ENCODE measurements at regions not wholly inside any gene's neighbourhood (a gene's known extent, or its start where the extent isn't known, plus 50 kb on each side); places are given as distances from the start of the nearest gene placed in this dataset.
A peak's percentile ranks its signal among the peaks of the same experiment; 100 is the strongest.

GRCh38 chr15:87623832-87624231, 632.7 kb downstream of the NTRK3 start:
- no peak for TF ChIP-seq EZH2phosphoT487 (IDR thresholded peaks at IDR 0.05; ENCODE audit: borderline replicate concordance, low read depth, low read length)
- peak; percentile 66 for TF ChIP-seq CTCF (conservative IDR thresholded peaks at IDR 0.05; ENCODE audit: low read length)
- H2AFZ ChIP-seq (ENCODE audit: low read length): no peak overlapping the region
- H3K9me3 ChIP-seq (ENCODE audit: low read length): no peaks in the 10 kb centered on the region
- no peaks in the 10 kb centered on the region for H3K36me3 ChIP-seq (ENCODE audit: insufficient read depth, low read length)
- H3K4me1 ChIP-seq (ENCODE audit: insufficient read depth, low read length, poor library complexity, severe bottlenecking): no peaks in the 10 kb centered on the region
- ChIA-PET CTCF (ENCODE audit: unreplicated experiment) (no interaction called here), POLR2A (no interaction called here)
- DNase-seq (ENCODE audit: low spot score): peak; percentile 10
- no TSS peak for BruUV-seq (replicated peaks)
- H3K79me2 ChIP-seq (ENCODE audit: insufficient read depth, low read depth, low read length): no peaks in the 10 kb centered on the region
- H4K20me1 ChIP-seq (ENCODE audit: insufficient read depth, low read length): no peaks in the 10 kb centered on the region
- intact Hi-C loops (cut with micrococcal nuclease; ENCODE audit: unreplicated experiment): no loop called here
- H3K9me2 ChIP-seq (ENCODE audit: insufficient read depth, low read length): no peaks in the 10 kb centered on the region
- H3K4me3 ChIP-seq (ENCODE audit: low read depth, low read length, poor library complexity, severe bottlenecking): no peak overlapping the region
- no peak overlapping the region for H3K27ac ChIP-seq (ENCODE audit: low read depth, low read length, poor library complexity, severe bottlenecking)
- no peak overlapping the region for H3K4me2 ChIP-seq (ENCODE audit: low read length)

GRCh38 chr15:87620393-87620792, 636.1 kb downstream of the NTRK3 start:
- no peak overlapping the region for H3K4me3 ChIP-seq (ENCODE audit: low read depth, low read length, poor library complexity, severe bottlenecking)
- ChIA-PET CTCF (ENCODE audit: unreplicated experiment) (no interaction called here), POLR2A (interaction anchor here (0.8 kb wide), 1 partner anchor 10 kb away, joined by 3 read pairs; no protein-coding TSS in a partner anchor)
- no TSS peak for BruUV-seq (replicated peaks)
- H3K9me3 ChIP-seq (ENCODE audit: low read length): no peaks in the 10 kb centered on the region
- no peaks in the 10 kb centered on the region for H3K36me3 ChIP-seq (ENCODE audit: insufficient read depth, low read length)
- no peaks in the 10 kb centered on the region for H3K9me2 ChIP-seq (ENCODE audit: insufficient read depth, low read length)
- H3K79me2 ChIP-seq (ENCODE audit: insufficient read depth, low read depth, low read length): no peaks in the 10 kb centered on the region
- TF ChIP-seq EZH2phosphoT487 (IDR thresholded peaks at IDR 0.05; ENCODE audit: borderline replicate concordance, low read depth, low read length): no peak
- no peak for TF ChIP-seq CTCF (conservative IDR thresholded peaks at IDR 0.05; ENCODE audit: low read length)
- no peak overlapping the region for H3K4me2 ChIP-seq (ENCODE audit: low read length)
- DNase-seq (ENCODE audit: low spot score): no peak
- no peak overlapping the region for H2AFZ ChIP-seq (ENCODE audit: low read length)
- no peak overlapping the region for H3K27ac ChIP-seq (ENCODE audit: low read depth, low read length, poor library complexity, severe bottlenecking)
- intact Hi-C loops (cut with micrococcal nuclease; ENCODE audit: unreplicated experiment): no loop called here
- H4K20me1 ChIP-seq (ENCODE audit: insufficient read depth, low read length): no peaks in the 10 kb centered on the region
- no peaks in the 10 kb centered on the region for H3K4me1 ChIP-seq (ENCODE audit: insufficient read depth, low read length, poor library complexity, severe bottlenecking)

GRCh38 chr15:87619161-87619960, 637.2 kb downstream of the NTRK3 start:
- no TSS peak for BruUV-seq (replicated peaks)
- CTCF ChIA-PET (ENCODE audit: unreplicated experiment): no interaction called here
- H3K4me1 ChIP-seq (ENCODE audit: insufficient read depth, low read length, poor library complexity, severe bottlenecking): no peaks in the 10 kb centered on the region
- H3K27ac ChIP-seq (ENCODE audit: low read depth, low read length, poor library complexity, severe bottlenecking): no peak overlapping the region
- no peak overlapping the region for H2AFZ ChIP-seq (ENCODE audit: low read length)
- no peaks in the 10 kb centered on the region for H3K36me3 ChIP-seq (ENCODE audit: insufficient read depth, low read length)
- intact Hi-C loops (cut with micrococcal nuclease; ENCODE audit: unreplicated experiment): no loop called here
- H3K4me2 ChIP-seq (ENCODE audit: low read length): no peak overlapping the region
- H3K79me2 ChIP-seq (ENCODE audit: insufficient read depth, low read depth, low read length): no peaks in the 10 kb centered on the region
- H3K4me3 ChIP-seq (ENCODE audit: low read depth, low read length, poor library complexity, severe bottlenecking): no peak overlapping the region
- no peak for TF ChIP-seq CTCF (conservative IDR thresholded peaks at IDR 0.05; ENCODE audit: low read length)
- TF ChIP-seq EZH2phosphoT487 (IDR thresholded peaks at IDR 0.05; ENCODE audit: borderline replicate concordance, low read depth, low read length): no peak
- H3K9me2 ChIP-seq (ENCODE audit: insufficient read depth, low read length): no peaks in the 10 kb centered on the region
- no peak for DNase-seq (ENCODE audit: low spot score)
- no peaks in the 10 kb centered on the region for H4K20me1 ChIP-seq (ENCODE audit: insufficient read depth, low read length)
- POLR2A ChIA-PET: interaction anchor here (0.6 to 0.8 kb wide), 2 partner anchors 9 to 28 kb away, joined by 3 to 4 read pairs; no protein-coding TSS in a partner anchor
- H3K9me3 ChIP-seq (ENCODE audit: low read length): no peaks in the 10 kb centered on the region

Data from OCI-LY7 (cell line).